ENCODE measurements at regions not wholly inside any gene's neighbourhood (a gene's known extent, or its start where the extent isn't known, plus 50 kb on each side); places are given as distances from the start of the nearest gene placed in this dataset.

DNA sequence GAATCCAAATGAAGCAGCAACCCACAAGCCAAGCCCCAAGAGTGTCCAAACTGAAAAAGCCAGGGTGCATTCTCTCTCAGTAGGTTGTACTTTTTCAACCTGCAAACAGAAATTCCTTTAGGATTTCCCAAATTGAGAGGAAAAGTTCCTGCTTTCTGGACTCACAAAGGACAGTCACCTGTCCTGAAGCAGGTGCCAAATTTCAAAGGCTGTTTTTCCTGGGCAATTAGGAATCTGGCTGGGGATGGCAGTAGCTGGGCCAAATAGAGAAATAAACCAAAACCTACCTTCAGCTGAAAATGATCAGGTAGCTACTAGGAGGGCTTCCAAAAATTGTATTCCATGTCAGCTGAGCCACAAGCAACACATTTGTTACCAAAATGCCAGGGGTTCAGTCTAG lies 83.1 kb upstream of the TP63 start:
- Histone ChIP-seq H3K27ac (ENCODE audit: low read depth, low read length, poor library complexity, severe bottlenecking) (no peak overlapping the region), H4K20me1 (ENCODE audit: insufficient read depth, low read length) (no peaks in the 10 kb centered on the region), H3K4me3 (ENCODE audit: low read depth, low read length, poor library complexity, severe bottlenecking) (no peak overlapping the region), H3K4me1 (ENCODE audit: insufficient read depth, low read length, poor library complexity, severe bottlenecking) (no peaks in the 10 kb centered on the region), H3K4me2 (ENCODE audit: low read length) (no peak overlapping the region), H2AFZ (ENCODE audit: low read length) (no peak overlapping the region), H3K9me3 (ENCODE audit: low read length) (0 out of 2 replicates have a peak, but pooled peaks cover 4% of the 10 kb centered on the region), H3K36me3 (ENCODE audit: insufficient read depth, low read length) (no peaks in the 10 kb centered on the region), H3K9me2 (ENCODE audit: insufficient read depth, low read length) (no peaks in the 10 kb centered on the region), H3K79me2 (ENCODE audit: insufficient read depth, low read depth, low read length) (no peaks in the 10 kb centered on the region)
- intact Hi-C loops (cut with micrococcal nuclease; ENCODE audit: unreplicated experiment), result no loop called here
- BruUV-seq (replicated peaks), result no TSS peak
- ChIA-PET POLR2A (no interaction called here), CTCF (ENCODE audit: unreplicated experiment) (no interaction called here)
- no peak for DNase-seq (ENCODE audit: low spot score)
- TF ChIP-seq, protein P1, sequence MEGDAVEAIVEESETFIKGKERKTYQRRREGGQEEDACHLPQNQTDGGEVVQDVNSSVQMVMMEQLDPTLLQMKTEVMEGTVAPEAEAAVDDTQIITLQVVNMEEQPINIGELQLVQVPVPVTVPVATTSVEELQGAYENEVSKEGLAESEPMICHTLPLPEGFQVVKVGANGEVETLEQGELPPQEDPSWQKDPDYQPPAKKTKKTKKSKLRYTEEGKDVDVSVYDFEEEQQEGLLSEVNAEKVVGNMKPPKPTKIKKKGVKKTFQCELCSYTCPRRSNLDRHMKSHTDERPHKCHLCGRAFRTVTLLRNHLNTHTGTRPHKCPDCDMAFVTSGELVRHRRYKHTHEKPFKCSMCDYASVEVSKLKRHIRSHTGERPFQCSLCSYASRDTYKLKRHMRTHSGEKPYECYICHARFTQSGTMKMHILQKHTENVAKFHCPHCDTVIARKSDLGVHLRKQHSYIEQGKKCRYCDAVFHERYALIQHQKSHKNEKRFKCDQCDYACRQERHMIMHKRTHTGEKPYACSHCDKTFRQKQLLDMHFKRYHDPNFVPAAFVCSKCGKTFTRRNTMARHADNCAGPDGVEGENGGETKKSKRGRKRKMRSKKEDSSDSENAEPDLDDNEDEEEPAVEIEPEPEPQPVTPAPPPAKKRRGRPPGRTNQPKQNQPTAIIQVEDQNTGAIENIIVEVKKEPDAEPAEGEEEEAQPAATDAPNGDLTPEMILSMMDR (conservative IDR thresholded peaks at IDR 0.05; ENCODE audit: low read length), result no peak
- TF ChIP-seq EZH2phosphoT487 (IDR thresholded peaks at IDR 0.05; ENCODE audit: borderline replicate concordance, low read depth, low read length), result no peak

DNA sequence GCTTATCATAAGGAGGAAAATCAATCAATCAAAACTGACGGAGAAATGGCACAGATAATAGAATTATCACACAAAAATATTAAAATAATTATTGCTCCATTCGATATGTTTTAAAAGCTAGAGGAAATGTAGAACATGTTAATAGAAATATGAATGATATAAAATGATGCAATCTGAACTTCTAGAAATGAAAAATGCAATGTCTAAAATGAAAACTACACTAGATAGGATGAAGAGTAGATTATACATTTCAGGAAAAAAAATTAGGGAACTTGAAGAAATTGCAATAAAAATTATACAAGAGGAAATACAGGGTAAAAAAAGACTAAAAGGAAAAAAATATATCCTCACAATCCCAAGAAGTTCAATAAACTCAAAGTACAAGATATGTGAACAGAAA lies 80.2 kb upstream of the TP63 start:
- Histone ChIP-seq H3K27ac (ENCODE audit: low read depth, low read length, poor library complexity, severe bottlenecking) (no peak overlapping the region), H3K4me3 (ENCODE audit: low read depth, low read length, poor library complexity, severe bottlenecking) (no peak overlapping the region), H3K4me1 (ENCODE audit: insufficient read depth, low read length, poor library complexity, severe bottlenecking) (no peaks in the 10 kb centered on the region), H3K79me2 (ENCODE audit: insufficient read depth, low read depth, low read length) (no peaks in the 10 kb centered on the region), H3K9me2 (ENCODE audit: insufficient read depth, low read length) (no peaks in the 10 kb centered on the region), H2AFZ (ENCODE audit: low read length) (no peak overlapping the region), H4K20me1 (ENCODE audit: insufficient read depth, low read length) (no peaks in the 10 kb centered on the region), H3K9me3 (ENCODE audit: low read length) (0 out of 2 replicates have a peak, but pooled peaks cover 4% of the 10 kb centered on the region), H3K36me3 (ENCODE audit: insufficient read depth, low read length) (no peaks in the 10 kb centered on the region), H3K4me2 (ENCODE audit: low read length) (no peak overlapping the region)
- CTCF ChIA-PET (ENCODE audit: unreplicated experiment), result no interaction called here
- POLR2A ChIA-PET, result no interaction called here
- DNase-seq (ENCODE audit: low spot score), result no peak
- intact Hi-C loops (cut with micrococcal nuclease; ENCODE audit: unreplicated experiment), result no loop called here
- BruUV-seq (replicated peaks), result no TSS peak
- TF ChIP-seq EZH2phosphoT487 (IDR thresholded peaks at IDR 0.05; ENCODE audit: borderline replicate concordance, low read depth, low read length), result no peak
- TF ChIP-seq, protein P1 (conservative IDR thresholded peaks at IDR 0.05; ENCODE audit: low read length), result no peak

DNA sequence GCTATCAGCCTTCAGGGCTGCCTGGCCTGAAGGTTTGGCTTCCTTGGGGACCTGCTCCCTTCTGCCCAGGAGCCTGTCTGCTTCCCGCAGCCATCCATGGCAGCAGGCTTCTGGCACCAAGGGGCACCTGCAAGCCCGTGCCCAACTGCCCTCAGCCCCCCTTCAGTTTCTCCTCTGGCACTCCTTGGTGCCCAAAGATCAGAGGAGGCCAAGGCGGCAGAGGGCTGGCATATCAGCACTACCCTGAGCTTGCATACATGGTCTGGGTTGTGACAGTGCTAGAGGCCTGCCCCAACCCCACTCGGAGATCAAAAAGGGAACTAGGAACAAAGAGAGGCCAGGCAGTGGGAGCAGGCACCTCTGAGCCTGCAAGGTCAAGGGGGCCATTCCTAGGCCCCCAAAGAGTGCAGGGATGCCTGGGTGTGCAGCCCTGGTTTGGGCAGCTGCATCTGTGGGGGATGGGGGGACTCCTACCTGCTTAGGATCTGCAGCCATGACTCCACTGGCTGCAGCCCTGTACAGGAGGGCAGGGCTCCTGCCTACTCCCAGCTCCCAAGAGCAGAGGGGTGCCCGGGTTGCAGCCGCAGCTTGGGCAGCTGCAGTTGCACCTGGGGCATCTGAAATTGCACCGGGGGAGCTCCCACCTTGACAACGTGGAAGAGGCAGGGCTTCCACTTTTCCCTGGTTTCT lies 76.2 kb upstream of the TP63 start:
- H3K9me3 ChIP-seq (ENCODE audit: low read length), result 0 out of 2 replicates have a peak, but pooled peaks cover 4% of the 10 kb centered on the region
- H3K4me1 ChIP-seq (ENCODE audit: insufficient read depth, low read length, poor library complexity, severe bottlenecking), result no peaks in the 10 kb centered on the region
- CTCF ChIA-PET (ENCODE audit: unreplicated experiment), result no interaction called here
- POLR2A ChIA-PET, result no interaction called here
- no peaks in the 10 kb centered on the region for H3K79me2 ChIP-seq (ENCODE audit: insufficient read depth, low read depth, low read length)
- intact Hi-C loops (cut with micrococcal nuclease; ENCODE audit: unreplicated experiment), result no loop called here
- no peak overlapping the region for H2AFZ ChIP-seq (ENCODE audit: low read length)
- no peak for TF ChIP-seq EZH2phosphoT487 (IDR thresholded peaks at IDR 0.05; ENCODE audit: borderline replicate concordance, low read depth, low read length)
- no TSS peak for BruUV-seq (replicated peaks)
- H3K4me3 ChIP-seq (ENCODE audit: low read depth, low read length, poor library complexity, severe bottlenecking), result no peak overlapping the region
- H3K4me2 ChIP-seq (ENCODE audit: low read length), result no peak overlapping the region
- DNase-seq (ENCODE audit: low spot score), result no peak
- H3K36me3 ChIP-seq (ENCODE audit: insufficient read depth, low read length), result no peaks in the 10 kb centered on the region
- H3K27ac ChIP-seq (ENCODE audit: low read depth, low read length, poor library complexity, severe bottlenecking), result no peak overlapping the region
- H4K20me1 ChIP-seq (ENCODE audit: insufficient read depth, low read length), result no peaks in the 10 kb centered on the region
- no peaks in the 10 kb centered on the region for H3K9me2 ChIP-seq (ENCODE audit: insufficient read depth, low read length)

All from OCI-LY7 (cell line).